PC-3 (cell line): ENCODE measurements at regions not wholly inside any gene's neighbourhood (a gene's known extent, or its start where the extent isn't known, plus 50 kb on each side); places are given as distances from the start of the nearest gene placed in this dataset.

Source experiments
- ATAC-seq: fragments of 200-7000 bp; cut with Tn5 transposase; 2 replicates; pipeline ENCODE4 v1.9.1; 2020; ENCODE audit warnings: mild to moderate bottlenecking, moderate library complexity
- BruUV-seq: library from RNA; stranded (reverse); fragments of 400-500 nt; replicated peaks from 2 replicates; lab custom pipeline; 2021; lab: Mats Ljungman, UMichigan
- CTCF ChIA-PET: fragments of 300-600 bp; sonication (Branson Sonifier 250); formaldehyde crosslinking; loops from one replicate; lab custom pipeline; 2022; ENCODE audit warnings: antibody characterized with exemption; lab: Charles Lee
- POLR2A ChIA-PET: fragments of 300-600 bp; sonication (Branson Sonifier 250); formaldehyde crosslinking; loops from one replicate; lab custom pipeline; 2022; ENCODE audit warnings: antibody characterized with exemption; ENCODE audit not compliant: unreplicated experiment; lab: Charles Lee
- DNase-seq: peaks from one replicate; pipeline ENCODE4 v3.0.0-alpha.2; 2015
- H2AFZ ChIP-seq: fragments of 300-600 bp; sonication (generic); 2 replicates; pipeline ENCODE4 v1.6.0; 2016; ENCODE audit warnings: antibody characterized with exemption, low read length
- H3F3A ChIP-seq: fragments of 300-600 bp; sonication (generic); one replicate; pipeline ENCODE4 v1.6.0; 2017; ENCODE audit warnings: antibody characterized with exemption, low read length, control low read depth, mild to moderate bottlenecking; ENCODE audit not compliant: unreplicated experiment
- H3K27ac ChIP-seq: fragments of 300-600 bp; sonication (generic); 2 replicates; pipeline ENCODE4 v1.5.1; 2016; ENCODE audit warnings: mild to moderate bottlenecking, low read length
- H3K27me3 ChIP-seq: fragments of 300-600 bp; sonication (generic); 2 replicates; pipeline ENCODE4 v1.6.1; 2016; ENCODE audit warnings: low read length, mixed read lengths
- H3K36me3 ChIP-seq: fragments of 300-600 bp; sonication (generic); 2 replicates; pipeline ENCODE4 v1.6.1; 2016; ENCODE audit warnings: low read depth, mixed run types, low read length, mixed read lengths
- H3K4me1 ChIP-seq: fragments of 300-600 bp; sonication (generic); 2 replicates; pipeline ENCODE4 v1.5.1; 2016; ENCODE audit warnings: low read length; ENCODE audit not compliant: insufficient read depth
- H3K4me2 ChIP-seq: fragments of 300-600 bp; sonication (generic); 2 replicates; pipeline ENCODE4 v1.6.0; 2016; ENCODE audit warnings: low read length
- H3K4me3 ChIP-seq: fragments of 300-600 bp; sonication (generic); 2 replicates; pipeline ENCODE4 v1.5.1; 2016; ENCODE audit warnings: mild to moderate bottlenecking, low read length, mixed read lengths
- H3K79me2 ChIP-seq: fragments of 300-600 bp; sonication (generic); 2 replicates; pipeline ENCODE4 v1.6.1; 2017; ENCODE audit warnings: low read length, mixed read lengths
- H3K9ac ChIP-seq: fragments of 300-600 bp; sonication (generic); 2 replicates; pipeline ENCODE4 v1.6.0; 2016; ENCODE audit warnings: mild to moderate bottlenecking, low read length
- H3K9me2 ChIP-seq: fragments of 300-600 bp; sonication (generic); replicated peaks from 2 replicates; pipeline ENCODE4 v1.6.1; 2016; ENCODE audit warnings: mixed run types, low read length, mixed read lengths
- H3K9me3 ChIP-seq: fragments of 300-600 bp; sonication (generic); 2 replicates; pipeline ENCODE4 v1.6.1; 2016; ENCODE audit warnings: low read length, mixed read lengths
- H4K20me1 ChIP-seq: fragments of 300-600 bp; sonication (generic); 2 replicates; pipeline ENCODE4 v1.6.1; 2016; ENCODE audit warnings: low read length, mixed read lengths
- CTCF ChIP-seq: fragments of 300-600 bp; sonication (generic); conservative IDR thresholded peaks from 2 replicates; pipeline ENCODE4 v1.5.1; 2017; ENCODE audit warnings: antibody characterized with exemption, low read depth, mild to moderate bottlenecking, low read length
- EZH2 ChIP-seq: fragments of 300-600 bp; sonication (generic); IDR thresholded peaks from one replicate; pipeline ENCODE4 v1.6.1; 2017; ENCODE audit warnings: antibody characterized with exemption, mild to moderate bottlenecking, low read length; ENCODE audit not compliant: unreplicated experiment
- EZH2phosphoT487 ChIP-seq: fragments of 300-600 bp; sonication (generic); IDR thresholded peaks from 2 replicates; pipeline ENCODE4 v1.6.1; 2018; ENCODE audit warnings: mild to moderate bottlenecking, antibody characterized with exemption, low read length, borderline replicate concordance
- intact Hi-C: fragments of 100-400 bp; cut with micrococcal nuclease; formaldehyde crosslinking; loops from 2 replicates; pipeline ENCODE4 v1.9.0; 2023

GRCh38 chr17:31609996-31610910, 218.8 kb downstream of the RAB11FIP4 start:
- DNase-seq (no peak), ATAC-seq (no peak)
- ChIA-PET CTCF (no interaction called here), POLR2A (no interaction called here)
- Histone ChIP-seq H3K4me1 (no peaks in the 10 kb centered on the region), H3K4me3 (no peak overlapping the region), H3K4me2 (no peak overlapping the region), H3K9me3 (no peaks in the 10 kb centered on the region), H2AFZ (no peak overlapping the region), H4K20me1 (no peaks in the 10 kb centered on the region), H3K27me3 (no peaks in the 10 kb centered on the region), H3K9me2 (no peaks in the 10 kb centered on the region), H3K9ac (no peak overlapping the region), H3K79me2 (no peaks in the 10 kb centered on the region), H3K27ac (no peak overlapping the region), H3K36me3 (no peaks in the 10 kb centered on the region), H3F3A (no peaks in the 10 kb centered on the region)
- BruUV-seq, result no TSS peak
- intact Hi-C loops, result no loop called here
- TF ChIP-seq EZH2, result no peak
- no peak for TF ChIP-seq CTCF
- no peak for TF ChIP-seq EZH2phosphoT487

- H3K4me2 ChIP-seq, result no peak overlapping the region
- no TSS peak for BruUV-seq
- H3K9ac ChIP-seq, result no peak overlapping the region
- no peak overlapping the region for H2AFZ ChIP-seq
- H3K4me1 ChIP-seq, result no peaks in the 10 kb centered on the region
- POLR2A ChIA-PET, result no interaction called here
- CTCF ChIA-PET, result interaction anchor here (0.6 kb wide), 1 partner anchor 13 kb away, joined by 5 read pairs; no protein-coding TSS in a partner anchor
- H3K27me3 ChIP-seq, result no peaks in the 10 kb centered on the region
- H3K9me2 ChIP-seq, result no peaks in the 10 kb centered on the region
- no peaks in the 10 kb centered on the region for H3K9me3 ChIP-seq
- H3K4me3 ChIP-seq, result no peak overlapping the region
- ATAC-seq (no peak), DNase-seq (no peak)
- no peak overlapping the region for H3K27ac ChIP-seq
- H3K36me3 ChIP-seq, result no peaks in the 10 kb centered on the region
- no peaks in the 10 kb centered on the region for H3F3A ChIP-seq
- intact Hi-C loops, result no loop called here
- no peak for TF ChIP-seq CTCF
- TF ChIP-seq EZH2, result no peak
- no peak for TF ChIP-seq EZH2phosphoT487
- H3K79me2 ChIP-seq, result no peaks in the 10 kb centered on the region
- H4K20me1 ChIP-seq, result no peaks in the 10 kb centered on the region
These were observed 217.9 kb downstream of the RAB11FIP4 start for GRCh38 chr17:31609331-31609730.
